ENCODE measurements at regions not wholly inside any gene's neighbourhood (a gene's known extent, or its start where the extent isn't known, plus 50 kb on each side); places are given as distances from the start of the nearest gene placed in this dataset.

GRCh38 chr11:112724496-112724790 lies 236.8 kb upstream of the NCAM1 start:
- intact Hi-C loops (cut with DNase I): no loop called here
- Histone ChIP-seq H3K4me3 (no peak overlapping the region), H3K4me1 (no peaks in the 10 kb centered on the region), H3K9ac (ENCODE audit: low read depth in 2 of 2, low read length in 2 of 2) (no peak overlapping the region), H3K9me3 (no peaks in the 10 kb centered on the region), H3K36me3 (no peaks in the 10 kb centered on the region), H3K27me3 (no peaks in the 10 kb centered on the region), H3K27ac (no peak overlapping the region)
- no peak for DNase-seq
- no peak for TF ChIP-seq CTCF (IDR thresholded peaks at IDR 0.05)

DNA sequence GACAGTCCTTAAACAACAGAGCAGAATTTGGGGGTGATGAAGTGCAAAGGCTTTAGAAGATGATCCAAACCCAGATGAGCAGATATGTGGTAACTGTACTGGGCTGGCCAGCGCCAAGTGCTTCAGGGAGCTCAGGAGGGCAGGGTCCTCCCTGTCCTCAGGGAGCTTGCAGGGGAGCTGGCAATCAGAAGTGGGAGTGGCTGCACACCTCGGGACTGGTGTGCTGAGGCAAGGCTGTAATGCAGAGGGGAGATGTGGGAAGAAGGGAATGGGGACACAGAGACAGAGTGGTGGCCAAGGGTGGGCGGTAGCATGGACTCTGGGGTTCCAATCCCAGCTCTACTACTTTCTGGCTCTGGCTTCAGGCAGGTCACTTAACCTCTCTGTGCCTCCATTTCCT lies 235.6 kb upstream of the NCAM1 start:
- no peak overlapping the region for H3K4me3 ChIP-seq
- no peak for TF ChIP-seq CTCF (IDR thresholded peaks at IDR 0.05)
- no peaks in the 10 kb centered on the region for H3K4me1 ChIP-seq
- intact Hi-C loops (cut with DNase I): no loop called here
- H3K27me3 ChIP-seq: no peaks in the 10 kb centered on the region
- H3K36me3 ChIP-seq: no peaks in the 10 kb centered on the region
- H3K9ac ChIP-seq (ENCODE audit: low read depth in 2 of 2, low read length in 2 of 2): no peak overlapping the region
- H3K9me3 ChIP-seq: no peaks in the 10 kb centered on the region
- no peak for DNase-seq
- no peak overlapping the region for H3K27ac ChIP-seq

- Histone ChIP-seq H3K27ac (no peak overlapping the region), H3K4me1 (no peaks in the 10 kb centered on the region), H3K9ac (ENCODE audit: low read depth in 2 of 2, low read length in 2 of 2) (no peak overlapping the region), H3K4me3 (no peak overlapping the region), H3K36me3 (no peaks in the 10 kb centered on the region), H3K9me3 (no peaks in the 10 kb centered on the region), H3K27me3 (no peaks in the 10 kb centered on the region)
- intact Hi-C loops (cut with DNase I): no loop called here
- no peak for DNase-seq
- TF ChIP-seq CTCF (IDR thresholded peaks at IDR 0.05): no peak
Measured at GRCh38 chr11:112727341-112727841, 233.8 kb upstream of the NCAM1 start.

DNA sequence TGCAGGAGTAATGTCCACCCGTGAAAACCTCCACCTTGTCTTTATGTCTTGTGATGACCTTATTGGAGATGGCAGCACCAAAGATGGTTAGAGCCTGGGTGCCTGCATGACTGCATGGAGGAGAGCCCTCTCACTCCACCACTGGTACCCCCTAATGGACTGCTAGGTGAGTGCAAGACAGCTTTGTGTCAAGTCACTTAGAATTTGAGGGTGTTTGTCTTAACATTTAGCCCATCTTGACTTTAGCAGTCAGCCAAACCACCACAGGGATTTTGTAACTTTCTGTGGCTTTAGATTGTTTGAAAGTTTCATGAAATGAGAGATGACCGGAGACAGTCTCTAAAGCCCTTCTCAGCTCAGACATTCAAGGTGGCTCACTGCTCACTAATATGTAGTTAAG lies 232.9 kb upstream of the NCAM1 start:
- DNase-seq: no peak
- Histone ChIP-seq H3K4me1 (no peaks in the 10 kb centered on the region), H3K4me3 (no peak overlapping the region), H3K27me3 (no peaks in the 10 kb centered on the region), H3K27ac (no peak overlapping the region), H3K9me3 (no peaks in the 10 kb centered on the region), H3K9ac (ENCODE audit: low read depth in 2 of 2, low read length in 2 of 2) (no peak overlapping the region), H3K36me3 (no peaks in the 10 kb centered on the region)
- intact Hi-C loops (cut with DNase I): no loop called here
- TF ChIP-seq CTCF (IDR thresholded peaks at IDR 0.05): no peak

DNA sequence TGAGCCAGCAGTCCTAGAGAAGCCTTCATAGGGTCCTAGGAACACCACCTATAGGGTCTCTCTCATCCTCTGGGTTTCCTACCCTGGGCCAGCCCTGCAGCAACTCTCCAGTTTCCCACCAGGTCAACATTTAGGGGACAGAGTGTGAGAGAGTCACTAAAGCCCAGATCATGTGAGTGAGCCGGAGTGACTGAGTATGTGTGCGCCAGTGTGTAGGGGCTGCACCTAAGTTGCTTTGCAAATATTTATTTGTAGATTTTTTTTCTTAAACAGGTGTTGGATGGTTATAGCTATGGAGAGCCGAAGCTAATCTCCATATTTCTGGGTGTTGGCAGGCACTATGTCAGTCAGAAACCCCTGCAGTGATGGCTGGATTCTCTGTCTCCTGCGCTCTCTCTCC lies 232.5 kb upstream of the NCAM1 start:
- Histone ChIP-seq H3K9me3 (no peaks in the 10 kb centered on the region), H3K4me1 (no peaks in the 10 kb centered on the region), H3K9ac (ENCODE audit: low read depth in 2 of 2, low read length in 2 of 2) (no peak overlapping the region), H3K36me3 (no peaks in the 10 kb centered on the region), H3K4me3 (no peak overlapping the region), H3K27me3 (no peaks in the 10 kb centered on the region), H3K27ac (no peak overlapping the region)
- DNase-seq: no peak
- no peak for TF ChIP-seq CTCF (IDR thresholded peaks at IDR 0.05)
- intact Hi-C loops (cut with DNase I): no loop called here

DNA sequence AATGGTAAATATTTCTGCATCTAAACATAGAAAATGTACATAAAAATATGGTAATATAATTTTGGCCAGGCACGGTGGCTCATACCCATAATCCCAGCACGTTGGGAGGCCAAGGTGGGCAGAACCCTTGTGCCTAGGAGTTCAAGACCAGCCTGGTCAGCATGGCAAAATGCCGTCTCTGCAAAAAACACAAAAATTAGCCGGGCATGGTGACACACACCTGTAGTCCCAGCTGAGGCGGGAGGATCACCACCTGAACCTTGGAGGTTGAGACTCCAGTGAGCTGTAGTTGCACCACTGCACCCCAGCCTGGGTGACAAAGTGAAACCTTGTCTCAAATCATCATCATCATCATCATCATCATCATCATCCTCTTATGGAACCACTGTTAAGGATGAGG lies 230.6 kb upstream of the NCAM1 start:
- Histone ChIP-seq H3K27me3 (no peaks in the 10 kb centered on the region), H3K9ac (ENCODE audit: low read depth in 2 of 2, low read length in 2 of 2) (no peak overlapping the region), H3K4me1 (no peaks in the 10 kb centered on the region), H3K36me3 (no peaks in the 10 kb centered on the region), H3K4me3 (no peak overlapping the region), H3K27ac (no peak overlapping the region), H3K9me3 (no peaks in the 10 kb centered on the region)
- no peak for DNase-seq
- intact Hi-C loops (cut with DNase I): no loop called here
- TF ChIP-seq CTCF (IDR thresholded peaks at IDR 0.05): no peak

All from colonic mucosa (tissue), 4 donors.